DND-41 (cell line): ENCODE measurements at regions not wholly inside any gene's neighbourhood (a gene's known extent, or its start where the extent isn't known, plus 50 kb on each side); places are given as distances from the start of the nearest gene placed in this dataset.
"Not testable (repeated sequence)": the region's sequence is repeated elsewhere in the genome, so short reads cannot be mapped to it uniquely, and the experiment has no call there.

ENCODE experiments used
- ATAC-seq: fragments of 200-7000 bp; cut with Tn5 transposase; 3 replicates; pipeline ENCODE4 v1.9.1; 2021; ENCODE audit warnings: low read depth; ENCODE audit not compliant: insufficient read depth
- DNase-seq: peaks from one replicate; pipeline ENCODE4 v3.0.0-alpha.2; 2020
- H2AFZ ChIP-seq: 2 replicates; pipeline ENCODE4 v1.6.0; 2012; ENCODE audit warnings: low read depth, low read length
- H3K27ac ChIP-seq: 2 replicates; pipeline ENCODE4 v1.5.1; 2012; ENCODE audit warnings: low read length, inconsistent platforms
- H3K27me3 ChIP-seq: fragments of 200-600 bp; sonication (generic); 2 replicates; pipeline ENCODE4 v1.6.0; 2012; ENCODE audit warnings: low read length, mild to moderate bottlenecking, inconsistent platforms; ENCODE audit not compliant: insufficient read depth, poor library complexity
- H3K36me3 ChIP-seq: 2 replicates; pipeline ENCODE4 v1.5.1; 2012; ENCODE audit warnings: low read length, inconsistent platforms; ENCODE audit not compliant: insufficient read depth
- H3K4me1 ChIP-seq: 2 replicates; pipeline ENCODE4 v1.5.1; 2012; ENCODE audit warnings: mild to moderate bottlenecking, low read length; ENCODE audit not compliant: insufficient read depth
- H3K4me2 ChIP-seq: 2 replicates; pipeline ENCODE4 v1.6.0; 2012; ENCODE audit warnings: mild to moderate bottlenecking, moderate library complexity, low read length, inconsistent platforms; ENCODE audit not compliant: insufficient read depth
- H3K4me3 ChIP-seq, 2 experiments: fragments of 200-600 bp in 1 of 2; shearing (Covaris generic) in 1 of 2; 2 replicates each; pipeline ENCODE4 v1.5.1; 2012 to 2016; ENCODE audit warnings: inconsistent platforms in 2 of 2, low read length in 2 of 2, mild to moderate bottlenecking in 2 of 2, low read depth in 1 of 2, moderate library complexity in 1 of 2
- H3K79me2 ChIP-seq: 2 replicates; pipeline ENCODE4 v1.6.0; 2012; ENCODE audit warnings: low read length, inconsistent platforms; ENCODE audit not compliant: insufficient read depth
- H3K9ac ChIP-seq: 2 replicates; pipeline ENCODE4 v1.6.0; 2012; ENCODE audit warnings: low read depth, mild to moderate bottlenecking, inconsistent platforms, low read length, moderate library complexity
- H3K9me3 ChIP-seq: 2 replicates; pipeline ENCODE4 v1.5.1; 2012; ENCODE audit warnings: low read length, moderate library complexity, mild to moderate bottlenecking, inconsistent platforms; ENCODE audit not compliant: insufficient read depth, severe bottlenecking
- H4K20me1 ChIP-seq: 2 replicates; pipeline ENCODE4 v1.6.0; 2012; ENCODE audit warnings: low read length; ENCODE audit not compliant: insufficient read depth

DNA sequence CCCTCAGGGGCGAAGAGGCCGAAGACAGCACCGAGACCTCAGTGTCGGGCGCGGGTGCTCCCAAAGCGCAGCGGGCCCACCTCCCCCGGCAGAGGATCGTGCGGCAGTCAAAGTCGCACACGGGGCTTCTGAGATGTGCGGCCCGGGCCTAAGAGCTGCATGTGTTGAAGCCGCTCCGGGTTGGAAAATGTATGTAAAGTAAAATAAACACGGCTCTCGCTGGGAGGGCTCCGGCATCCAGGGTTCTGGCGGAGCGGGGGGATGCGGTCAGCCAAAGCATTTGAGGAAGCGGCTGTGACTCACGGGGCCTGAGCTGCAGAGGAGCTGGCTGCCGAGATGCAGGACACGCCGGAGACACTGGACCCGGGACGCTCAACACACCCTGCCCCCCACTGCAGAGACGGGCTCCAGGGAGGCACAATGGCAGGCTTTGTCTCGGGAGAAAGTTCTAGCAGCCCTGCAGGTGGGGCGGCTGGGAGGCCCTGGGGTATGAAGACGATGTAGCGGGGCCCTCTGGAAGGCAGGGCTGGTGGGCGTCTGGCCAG, 185.8 kb downstream of the NPIPB11 start:
- not testable (repeated sequence) for H4K20me1 ChIP-seq, H3K4me1 ChIP-seq, DNase-seq, H3K9ac ChIP-seq, H3K4me3 ChIP-seq, H3K27ac ChIP-seq, H3K9me3 ChIP-seq, ATAC-seq, H2AFZ ChIP-seq, H3K4me2 ChIP-seq, H3K27me3 ChIP-seq, H3K79me2 ChIP-seq, H3K36me3 ChIP-seq

DNA sequence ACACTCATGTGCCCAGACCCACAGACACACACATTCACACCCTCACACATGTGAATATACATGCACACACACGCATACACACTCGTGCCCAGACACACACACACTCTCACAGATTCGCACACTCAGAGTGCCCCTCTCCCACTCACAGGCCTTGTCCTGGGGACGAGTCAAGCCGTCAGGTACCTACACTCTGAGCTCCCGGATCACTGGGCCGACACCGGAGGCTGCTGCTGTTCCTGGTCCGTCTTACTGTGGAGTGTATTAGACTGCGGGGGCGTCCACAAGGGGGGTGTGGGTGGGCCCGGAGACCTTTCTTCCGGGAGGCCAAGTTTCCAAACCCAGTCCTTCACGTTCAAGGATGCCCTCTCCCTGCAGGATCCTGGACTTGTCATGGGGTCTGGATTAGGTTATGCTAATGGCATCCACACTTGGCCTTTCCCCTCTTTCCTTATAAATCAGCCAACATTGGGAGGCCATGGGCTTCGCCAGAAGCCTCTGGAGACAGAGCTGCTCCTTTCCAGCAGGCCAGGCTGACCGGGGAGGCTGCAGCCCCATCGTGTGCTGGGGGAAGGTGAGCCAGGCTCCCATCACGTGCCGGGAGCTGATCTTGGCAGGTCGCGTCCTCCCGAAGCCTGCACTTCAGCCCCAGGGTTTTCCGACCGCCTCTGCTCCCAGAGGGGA, 186.4 kb downstream of the NPIPB11 start:
- H2AFZ ChIP-seq, H3K27me3 ChIP-seq, H3K4me2 ChIP-seq, H4K20me1 ChIP-seq, H3K36me3 ChIP-seq, H3K79me2 ChIP-seq, DNase-seq, H3K4me3 ChIP-seq, ATAC-seq, H3K4me1 ChIP-seq, H3K9me3 ChIP-seq, H3K27ac ChIP-seq, H3K9ac ChIP-seq: not testable (repeated sequence)

DNA sequence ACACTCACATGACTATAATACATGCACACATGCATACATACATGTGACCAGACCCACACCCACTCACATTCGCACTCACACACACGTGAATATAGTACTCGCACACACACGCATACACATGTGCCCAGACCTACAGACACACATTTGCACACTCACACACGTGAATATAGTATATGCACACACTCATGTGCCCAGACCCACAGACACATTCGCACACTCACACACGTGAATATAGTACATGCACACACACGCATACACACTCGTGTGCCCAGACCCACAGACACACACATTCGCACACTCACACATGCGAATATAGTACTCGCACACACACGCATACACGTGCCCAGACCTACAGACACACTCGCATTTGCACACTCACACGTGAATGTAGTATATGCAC, 186.9 kb downstream of the NPIPB11 start:
- H3K9ac ChIP-seq, H3K36me3 ChIP-seq, DNase-seq, H3K9me3 ChIP-seq, H3K27me3 ChIP-seq, H3K4me3 ChIP-seq, H3K27ac ChIP-seq, H4K20me1 ChIP-seq, H3K79me2 ChIP-seq, H3K4me1 ChIP-seq, H2AFZ ChIP-seq, H3K4me2 ChIP-seq, ATAC-seq: not testable (repeated sequence)

DNA sequence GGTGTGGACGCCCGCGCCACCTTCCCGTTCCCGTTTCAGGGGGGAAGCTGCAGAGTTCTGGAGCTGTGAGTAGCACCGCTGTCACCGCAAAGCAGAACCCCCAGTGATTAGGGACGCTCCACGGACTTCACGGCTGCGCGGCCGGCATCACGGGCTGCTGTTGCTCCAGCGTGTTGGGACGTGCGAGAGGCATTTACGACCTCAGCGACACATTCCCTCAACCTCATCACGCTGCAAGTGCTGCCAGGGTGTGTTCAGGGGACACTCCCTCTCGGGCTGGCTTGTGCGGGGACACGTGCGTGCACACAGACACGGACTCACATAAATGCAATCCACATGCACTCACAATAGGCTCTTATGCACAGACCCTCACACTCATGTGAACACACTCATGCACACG, 187.9 kb downstream of the NPIPB11 start:
- DNase-seq, H3K36me3 ChIP-seq, H2AFZ ChIP-seq, H3K79me2 ChIP-seq, H3K9ac ChIP-seq, H4K20me1 ChIP-seq, ATAC-seq, H3K4me2 ChIP-seq, H3K4me3 ChIP-seq, H3K27ac ChIP-seq, H3K9me3 ChIP-seq, H3K27me3 ChIP-seq, H3K4me1 ChIP-seq: not testable (repeated sequence)

DNA sequence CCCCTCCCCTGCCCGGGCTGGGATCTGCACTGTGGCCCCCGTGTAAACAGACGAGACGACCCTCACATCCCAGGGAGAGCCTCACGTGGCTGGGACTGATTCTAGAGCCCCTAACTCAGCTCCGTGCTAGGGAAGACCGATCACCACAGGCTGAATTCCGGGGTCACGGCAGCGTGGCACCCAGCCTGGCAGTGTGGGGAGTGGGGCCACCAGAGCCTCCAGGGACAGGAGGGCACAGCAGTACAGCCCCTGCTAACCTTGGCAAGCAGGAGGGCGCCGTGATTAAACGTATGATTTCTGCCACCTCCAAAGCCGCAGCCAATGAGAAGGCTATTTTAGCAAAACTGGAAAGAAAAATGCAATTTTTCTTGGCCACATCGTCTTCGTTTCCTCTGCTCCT, 188.3 kb downstream of the NPIPB11 start:
- not testable (repeated sequence) for H3K27ac ChIP-seq, H3K79me2 ChIP-seq, DNase-seq, ATAC-seq, H3K4me1 ChIP-seq, H3K4me2 ChIP-seq, H3K4me3 ChIP-seq, H3K36me3 ChIP-seq, H4K20me1 ChIP-seq, H3K9ac ChIP-seq, H3K9me3 ChIP-seq, H3K27me3 ChIP-seq, H2AFZ ChIP-seq

DNA sequence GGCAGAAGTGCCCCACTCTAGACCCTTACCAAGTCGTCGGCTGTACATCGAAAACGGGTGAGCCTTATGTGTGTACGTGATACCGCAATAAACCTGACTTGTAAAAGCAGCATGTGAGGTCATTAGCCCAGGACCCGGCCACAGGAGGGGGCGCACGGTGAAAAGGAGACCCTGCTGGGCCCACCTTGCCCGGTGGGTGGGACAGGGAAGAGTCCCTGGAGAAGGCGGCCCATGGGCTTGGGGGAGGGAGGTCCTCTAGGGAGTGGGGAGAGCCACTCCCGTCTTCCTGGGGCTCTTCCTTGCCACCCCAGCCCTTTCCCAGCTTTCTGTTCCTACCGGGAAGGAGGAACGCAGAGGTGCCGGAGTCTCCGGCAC, 188.8 kb downstream of the NPIPB11 start:
- not testable (repeated sequence) for H4K20me1 ChIP-seq, DNase-seq, H3K27me3 ChIP-seq, H3K9ac ChIP-seq, H3K4me2 ChIP-seq, H3K36me3 ChIP-seq, H2AFZ ChIP-seq, H3K4me1 ChIP-seq, H3K79me2 ChIP-seq, ATAC-seq, H3K27ac ChIP-seq, H3K9me3 ChIP-seq, H3K4me3 ChIP-seq

DNA sequence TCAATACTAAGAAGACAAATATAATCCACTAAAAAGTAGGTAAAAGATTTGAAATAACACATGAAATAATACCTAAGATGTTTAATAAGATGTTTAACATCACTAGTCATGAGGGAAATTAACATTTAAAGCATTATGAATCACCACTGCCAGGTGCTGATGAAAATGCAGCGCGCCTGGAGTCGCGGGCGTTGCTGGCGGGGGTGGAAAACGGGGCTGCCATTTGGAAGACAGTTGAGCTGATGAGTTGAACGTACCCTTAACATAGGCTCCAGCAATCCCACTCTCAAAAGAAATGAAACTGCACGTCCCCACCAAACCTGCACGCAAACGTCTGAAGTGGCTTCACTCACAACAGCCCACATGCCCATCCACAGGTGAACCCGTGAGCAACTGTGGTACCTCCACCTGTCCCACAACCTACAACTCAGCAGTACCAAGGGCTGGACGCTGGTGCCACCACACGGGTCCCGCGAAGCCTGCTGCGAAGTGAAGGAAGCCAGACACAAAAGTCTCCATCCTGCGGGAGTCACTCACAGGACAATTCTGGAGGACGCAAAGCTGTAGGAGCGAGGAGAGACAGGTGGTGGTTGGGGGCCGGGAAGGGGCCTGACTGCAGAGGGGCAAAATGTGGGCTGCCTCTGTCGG, 189.3 kb downstream of the NPIPB11 start:
- H3K27ac ChIP-seq, H3K4me3 ChIP-seq, H3K4me2 ChIP-seq, H3K9ac ChIP-seq, ATAC-seq, DNase-seq, H3K4me1 ChIP-seq, H2AFZ ChIP-seq, H3K9me3 ChIP-seq, H4K20me1 ChIP-seq, H3K36me3 ChIP-seq, H3K79me2 ChIP-seq, H3K27me3 ChIP-seq: not testable (repeated sequence)

DNA sequence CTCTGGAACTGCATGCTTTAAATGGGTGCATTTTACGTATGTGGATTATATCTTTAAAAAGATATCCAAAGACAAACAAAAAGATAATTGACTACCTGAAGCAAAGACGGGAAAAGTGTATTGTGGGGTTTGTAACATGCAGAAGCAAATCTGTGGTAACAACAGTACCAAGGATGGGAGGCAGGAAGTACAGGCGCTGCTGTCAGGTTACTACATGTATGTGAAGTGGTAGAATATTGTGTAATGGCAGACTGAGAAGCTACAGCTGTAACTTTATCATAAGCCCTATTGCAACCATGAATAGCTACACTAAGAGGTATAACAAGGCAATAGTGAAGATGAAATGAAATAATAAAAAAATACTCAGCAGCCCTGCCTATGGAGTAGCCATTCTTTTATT, 192.7 kb downstream of the NPIPB11 start:
- not testable (repeated sequence) for DNase-seq, H3K4me1 ChIP-seq, H3K27ac ChIP-seq, H3K4me2 ChIP-seq, H3K36me3 ChIP-seq, H3K27me3 ChIP-seq, H3K9me3 ChIP-seq, H2AFZ ChIP-seq, H3K9ac ChIP-seq, H3K4me3 ChIP-seq, ATAC-seq, H3K79me2 ChIP-seq, H4K20me1 ChIP-seq
